GM21786 (cell line): ENCODE measurements at regions not wholly inside any gene's neighbourhood (a gene's known extent, or its start where the extent isn't known, plus 50 kb on each side); places are given as distances from the start of the nearest gene placed in this dataset.

Source experiments
- ATAC-seq: cut with Tn5 transposase; IDR thresholded peaks from one replicate; pipeline ENCODE4 v1.9.1; 2021; ENCODE audit not compliant: unreplicated experiment

- no peak for ATAC-seq
These were observed 151.0 kb upstream of the PAPPA start for GRCh38 chr9:116002624-116003023.

- no peak for ATAC-seq
These were observed 150.2 kb upstream of the PAPPA start for GRCh38 chr9:116003397-116003796.

- no peak for ATAC-seq
These were observed 148.4 kb upstream of the PAPPA start for GRCh38 chr9:116005205-116005604.

- no peak for ATAC-seq
These were observed 145.8 kb upstream of the PAPPA start for GRCh38 chr9:116007824-116008223.

- ATAC-seq: no peak
These were observed 145.3 kb upstream of the PAPPA start for GRCh38 chr9:116008278-116008677.

GRCh38 chr9:116009420-116009819, 144.2 kb upstream of the PAPPA start:
- no peak for ATAC-seq

- no peak for ATAC-seq
These were observed 137.7 kb upstream of the PAPPA start for GRCh38 chr9:116015855-116016254.

- no peak for ATAC-seq
These were observed 133.4 kb upstream of the PAPPA start for GRCh38 chr9:116020146-116020545.

- no peak for ATAC-seq
These were observed 132.8 kb upstream of the PAPPA start for GRCh38 chr9:116020801-116021200.

GRCh38 chr9:116027096-116027495, 126.5 kb upstream of the PAPPA start:
- ATAC-seq: no peak

- ATAC-seq: no peak
These were observed 126.1 kb upstream of the PAPPA start for GRCh38 chr9:116027511-116027910.

GRCh38 chr9:116027951-116028350, 125.6 kb upstream of the PAPPA start:
- no peak for ATAC-seq

- no peak for ATAC-seq
These were observed 123.1 kb upstream of the PAPPA start for GRCh38 chr9:116030517-116030916.

- no peak for ATAC-seq
These were observed 120.7 kb upstream of the PAPPA start for GRCh38 chr9:116032683-116033440.

- ATAC-seq: no peak
These were observed 114.3 kb upstream of the PAPPA start for GRCh38 chr9:116039312-116039711.

GRCh38 chr9:116039893-116040292, 113.7 kb upstream of the PAPPA start:
- ATAC-seq: no peak

GRCh38 chr9:116042321-116042720, 111.3 kb upstream of the PAPPA start:
- no peak for ATAC-seq

GRCh38 chr9:116045083-116045482, 108.5 kb upstream of the PAPPA start:
- no peak for ATAC-seq

GRCh38 chr9:116048081-116048480, 105.5 kb upstream of the PAPPA start:
- no peak for ATAC-seq

- ATAC-seq: no peak
These were observed 104.1 kb upstream of the PAPPA start for GRCh38 chr9:116049456-116049855.

GRCh38 chr9:116051528-116051927, 102.1 kb upstream of the PAPPA start:
- no peak for ATAC-seq

GRCh38 chr9:116055536-116055935, 98.1 kb upstream of the PAPPA start:
- ATAC-seq: no peak

- ATAC-seq: no peak
These were observed 96.2 kb upstream of the PAPPA start for GRCh38 chr9:116057371-116057770.
